Kidney epithelial cell (primary cell): ENCODE measurements at regions not wholly inside any gene's neighbourhood (a gene's known extent, or its start where the extent isn't known, plus 50 kb on each side); places are given as distances from the start of the nearest gene placed in this dataset.

ENCODE experiments used
- DNase-seq: peaks from one replicate; pipeline ENCODE4 v3.0.0-alpha.2; 2010; ENCODE audit warnings: low read depth
- H3K27me3 ChIP-seq: 2 replicates; pipeline ENCODE4 v1.6.0; 2011; ENCODE audit warnings: low read length; ENCODE audit not compliant: control insufficient read depth, insufficient read depth
- H3K36me3 ChIP-seq: 2 replicates; pipeline ENCODE4 v1.5.1; 2011; ENCODE audit warnings: low read length; ENCODE audit not compliant: control insufficient read depth, insufficient read depth
- H3K4me3 ChIP-seq: 2 replicates; pipeline ENCODE4 v1.5.1; 2011; ENCODE audit warnings: low read depth, mild to moderate bottlenecking, control low read depth, low read length
- TF ChIP-seq, protein P1 (sequence below): IDR thresholded peaks from 2 replicates; pipeline ENCODE4 v1.5.1; 2011; ENCODE audit warnings: mild to moderate bottlenecking, moderate library complexity, low read length, control low read depth, inconsistent platforms; ENCODE audit not compliant: insufficient read depth, poor library complexity, severe bottlenecking

DNA sequence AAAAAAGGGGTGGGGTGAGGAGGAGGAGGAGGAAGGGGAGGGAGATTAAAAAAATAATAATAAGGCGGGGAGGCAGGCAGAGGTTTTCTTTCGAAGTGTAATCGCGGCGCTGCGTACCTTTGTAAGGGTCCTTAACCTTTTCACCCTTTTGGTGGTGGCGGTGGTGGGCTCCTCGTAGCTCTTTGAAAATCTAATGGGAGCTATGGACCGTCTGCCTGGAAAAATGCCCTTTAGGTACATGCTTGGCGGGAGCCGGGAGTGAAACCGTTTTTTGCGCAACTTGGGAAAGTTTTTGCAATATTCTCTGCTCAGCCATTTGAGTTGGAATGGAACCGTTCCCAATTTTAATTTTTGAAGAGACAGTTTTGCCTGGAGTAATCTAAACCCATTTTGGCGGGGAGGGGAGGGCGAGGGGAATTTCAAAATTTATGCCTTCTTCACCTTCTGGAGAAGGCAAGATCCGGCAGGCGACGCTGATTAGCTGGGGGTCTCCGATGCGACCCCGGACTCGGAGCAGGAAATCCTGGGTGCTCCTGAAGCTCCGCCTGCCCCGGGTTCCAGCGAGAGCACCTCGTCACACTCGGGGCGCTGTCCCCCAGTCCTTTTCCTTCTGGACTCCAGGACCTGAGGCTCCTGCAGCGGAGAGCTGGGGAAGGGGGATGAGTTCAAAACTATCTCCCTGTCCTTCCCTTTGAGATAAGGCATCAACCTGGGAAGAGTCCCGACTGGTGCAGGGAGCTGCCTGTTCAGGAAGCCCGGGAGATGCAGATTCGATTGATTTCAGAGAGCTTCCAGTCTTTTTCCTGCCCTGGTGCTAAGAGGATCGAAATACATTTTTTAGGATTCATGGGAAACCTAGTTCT lies 74.6 kb upstream of the TBX5 start:
- H3K27me3 ChIP-seq = peaks cover 42% of the 10 kb centered on the region
- no peak overlapping the region for H3K4me3 ChIP-seq
- no peaks in the 10 kb centered on the region for H3K36me3 ChIP-seq

DNA sequence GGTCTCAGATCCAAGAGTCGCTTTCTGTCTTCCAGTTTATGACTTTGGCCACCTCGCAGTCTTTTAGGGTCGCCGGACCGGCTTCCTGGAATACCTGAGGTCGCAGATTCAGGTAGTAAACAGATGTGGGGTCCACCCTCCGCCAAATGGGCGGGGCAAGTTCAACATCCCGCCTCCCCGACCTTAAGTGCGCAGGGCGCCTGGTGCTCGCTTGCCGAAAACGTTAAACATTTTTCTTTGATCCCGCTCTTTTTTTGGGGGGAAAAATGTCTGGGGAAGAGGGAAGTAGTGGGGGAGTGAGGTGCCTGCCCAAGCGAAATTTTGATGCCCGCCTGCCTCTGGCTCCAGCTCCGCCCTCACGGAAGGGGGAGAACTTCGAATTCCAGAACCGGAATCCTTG lies 73.9 kb upstream of the TBX5 start:
- TF ChIP-seq, protein P1, sequence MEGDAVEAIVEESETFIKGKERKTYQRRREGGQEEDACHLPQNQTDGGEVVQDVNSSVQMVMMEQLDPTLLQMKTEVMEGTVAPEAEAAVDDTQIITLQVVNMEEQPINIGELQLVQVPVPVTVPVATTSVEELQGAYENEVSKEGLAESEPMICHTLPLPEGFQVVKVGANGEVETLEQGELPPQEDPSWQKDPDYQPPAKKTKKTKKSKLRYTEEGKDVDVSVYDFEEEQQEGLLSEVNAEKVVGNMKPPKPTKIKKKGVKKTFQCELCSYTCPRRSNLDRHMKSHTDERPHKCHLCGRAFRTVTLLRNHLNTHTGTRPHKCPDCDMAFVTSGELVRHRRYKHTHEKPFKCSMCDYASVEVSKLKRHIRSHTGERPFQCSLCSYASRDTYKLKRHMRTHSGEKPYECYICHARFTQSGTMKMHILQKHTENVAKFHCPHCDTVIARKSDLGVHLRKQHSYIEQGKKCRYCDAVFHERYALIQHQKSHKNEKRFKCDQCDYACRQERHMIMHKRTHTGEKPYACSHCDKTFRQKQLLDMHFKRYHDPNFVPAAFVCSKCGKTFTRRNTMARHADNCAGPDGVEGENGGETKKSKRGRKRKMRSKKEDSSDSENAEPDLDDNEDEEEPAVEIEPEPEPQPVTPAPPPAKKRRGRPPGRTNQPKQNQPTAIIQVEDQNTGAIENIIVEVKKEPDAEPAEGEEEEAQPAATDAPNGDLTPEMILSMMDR = no peak
- Histone ChIP-seq H3K36me3 (no peaks in the 10 kb centered on the region), H3K27me3 (peaks cover 42% of the 10 kb centered on the region), H3K4me3 (no peak overlapping the region)
- no peak for DNase-seq

More for the DNA sequence above, 74.6 kb upstream of the TBX5 start:
- TF ChIP-seq, protein P1 = no peak
- no peak for DNase-seq

DNA sequence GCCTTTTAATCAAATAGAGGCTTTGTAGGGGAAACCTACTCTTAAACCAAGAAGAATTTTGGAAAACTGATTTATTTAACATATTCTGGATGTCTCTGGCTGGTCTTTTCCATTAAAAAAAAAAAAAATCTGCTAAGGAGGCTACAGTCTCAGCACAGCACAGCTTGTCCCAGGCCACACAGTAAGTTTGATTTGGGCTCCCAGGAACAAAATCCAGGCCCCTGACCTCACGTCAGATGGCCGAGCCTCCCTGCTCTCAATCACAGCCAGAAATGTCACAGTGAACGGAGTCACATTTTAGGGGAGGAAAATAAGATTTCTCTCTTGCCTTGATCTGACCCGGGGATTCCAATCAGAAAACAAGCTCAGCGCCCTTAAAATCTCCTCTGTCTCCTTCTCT lies 72.9 kb upstream of the TBX5 start:
- Histone ChIP-seq H3K27me3 (peaks cover 42% of the 10 kb centered on the region), H3K36me3 (no peaks in the 10 kb centered on the region), H3K4me3 (no peak overlapping the region)
- TF ChIP-seq, protein P1 = no peak
- no peak for DNase-seq

DNA sequence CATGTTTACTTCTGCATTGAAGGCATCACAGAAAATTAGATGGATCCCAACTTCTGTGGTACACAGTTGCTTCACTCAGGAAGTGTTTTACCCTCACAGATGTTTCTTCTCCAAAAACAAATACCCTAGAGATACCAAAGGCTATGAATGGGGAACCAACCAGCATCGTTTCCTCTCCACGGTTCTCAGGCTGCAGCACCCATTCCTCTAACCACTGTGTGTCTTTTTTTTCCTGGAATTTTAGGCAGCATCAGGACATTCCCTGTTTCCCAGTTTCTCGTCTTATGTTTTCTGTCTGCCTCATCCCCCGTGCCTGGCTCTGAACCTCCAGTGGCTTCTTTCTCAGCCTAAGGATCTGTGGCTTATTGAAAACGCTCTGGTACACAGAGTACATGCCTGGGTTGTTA lies 72.0 kb upstream of the TBX5 start:
- H3K36me3 ChIP-seq = no peaks in the 10 kb centered on the region
- TF ChIP-seq, protein P1 = no peak
- no peak for DNase-seq
- peaks cover 42% of the 10 kb centered on the region for H3K27me3 ChIP-seq
- no peak overlapping the region for H3K4me3 ChIP-seq

DNA sequence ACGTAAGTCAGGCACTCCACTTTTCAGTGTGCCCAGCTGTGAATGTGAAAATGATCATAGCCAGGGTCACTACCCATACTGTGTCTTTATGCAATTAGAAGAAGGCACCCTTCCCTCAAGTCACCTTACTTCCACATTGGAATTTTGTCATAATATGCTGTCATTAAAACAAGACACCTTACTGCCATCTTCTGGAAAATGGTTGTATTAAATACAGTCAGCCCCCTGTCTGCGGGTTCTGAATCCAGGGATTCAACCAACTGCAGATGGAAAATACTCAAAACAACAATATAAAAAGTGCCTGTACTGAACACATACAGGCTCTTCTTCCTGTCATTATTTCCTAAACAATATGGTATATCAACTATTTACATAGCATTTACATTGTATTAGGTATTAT lies 70.2 kb upstream of the TBX5 start:
- Histone ChIP-seq H3K4me3 (no peak overlapping the region), H3K36me3 (no peaks in the 10 kb centered on the region), H3K27me3 (peaks cover 32% of the 10 kb centered on the region)
- TF ChIP-seq, protein P1 = peak; percentile 12
- no peak for DNase-seq

DNA sequence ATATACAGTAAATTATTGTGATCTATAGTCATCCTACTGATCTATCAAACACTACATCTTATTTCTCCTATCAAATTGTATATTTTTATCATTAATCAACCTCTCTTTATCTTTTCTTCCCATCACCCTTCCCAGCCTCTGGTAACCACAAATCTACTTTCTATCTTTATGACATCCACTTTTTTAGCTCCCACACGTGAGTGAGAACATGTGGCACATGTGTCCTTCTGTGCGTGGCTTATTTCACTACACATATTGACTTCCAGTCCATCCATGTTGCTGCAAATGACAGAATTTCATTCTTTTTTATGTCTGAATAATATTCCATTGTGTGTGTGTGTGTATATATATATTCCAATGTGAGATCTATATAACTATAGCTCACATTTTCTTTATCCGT lies 67.8 kb upstream of the TBX5 start:
- Histone ChIP-seq H3K4me3 (no peak overlapping the region), H3K36me3 (no peaks in the 10 kb centered on the region), H3K27me3 (peaks cover 9% of the 10 kb centered on the region)
- TF ChIP-seq, protein P1 = no peak
- no peak for DNase-seq
